ENCODE measurements at regions not wholly inside any gene's neighbourhood (a gene's known extent, or its start where the extent isn't known, plus 50 kb on each side); places are given as distances from the start of the nearest gene placed in this dataset.

DNA sequence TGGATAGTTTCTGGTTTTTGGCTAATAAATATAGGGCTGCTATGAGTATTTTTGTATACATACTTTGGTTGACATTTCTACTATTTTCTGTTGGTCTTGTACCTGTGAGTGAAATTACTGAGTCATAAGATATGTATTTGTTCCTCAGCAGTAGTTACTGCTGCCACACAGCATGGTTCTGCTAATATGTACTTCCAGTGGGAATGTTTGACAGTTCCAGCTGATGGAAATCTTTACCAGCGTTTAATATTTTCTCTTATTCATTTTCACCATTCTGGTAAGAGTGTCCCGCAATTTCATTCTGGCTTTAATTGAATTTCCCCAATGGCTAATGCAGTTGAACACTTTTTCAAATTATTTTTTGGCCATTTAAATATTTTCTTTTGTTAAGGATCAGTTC lies 57.9 kb upstream of the IL1R1 start:
- TF ChIP-seq, protein P1, sequence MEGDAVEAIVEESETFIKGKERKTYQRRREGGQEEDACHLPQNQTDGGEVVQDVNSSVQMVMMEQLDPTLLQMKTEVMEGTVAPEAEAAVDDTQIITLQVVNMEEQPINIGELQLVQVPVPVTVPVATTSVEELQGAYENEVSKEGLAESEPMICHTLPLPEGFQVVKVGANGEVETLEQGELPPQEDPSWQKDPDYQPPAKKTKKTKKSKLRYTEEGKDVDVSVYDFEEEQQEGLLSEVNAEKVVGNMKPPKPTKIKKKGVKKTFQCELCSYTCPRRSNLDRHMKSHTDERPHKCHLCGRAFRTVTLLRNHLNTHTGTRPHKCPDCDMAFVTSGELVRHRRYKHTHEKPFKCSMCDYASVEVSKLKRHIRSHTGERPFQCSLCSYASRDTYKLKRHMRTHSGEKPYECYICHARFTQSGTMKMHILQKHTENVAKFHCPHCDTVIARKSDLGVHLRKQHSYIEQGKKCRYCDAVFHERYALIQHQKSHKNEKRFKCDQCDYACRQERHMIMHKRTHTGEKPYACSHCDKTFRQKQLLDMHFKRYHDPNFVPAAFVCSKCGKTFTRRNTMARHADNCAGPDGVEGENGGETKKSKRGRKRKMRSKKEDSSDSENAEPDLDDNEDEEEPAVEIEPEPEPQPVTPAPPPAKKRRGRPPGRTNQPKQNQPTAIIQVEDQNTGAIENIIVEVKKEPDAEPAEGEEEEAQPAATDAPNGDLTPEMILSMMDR (IDR thresholded peaks at IDR 0.05) = no peak
- TF ChIP-seq TCF7L2 (IDR thresholded peaks at IDR 0.05; ENCODE audit: low read depth, low read length) (no peak), SIN3A (IDR thresholded peaks at IDR 0.05; ENCODE audit: borderline replicate concordance, insufficient read depth, low read depth, low read length) (no peak), POLR2AphosphoS5 (IDR thresholded peaks at IDR 0.05; ENCODE audit: low read depth, low read length) (no peak)
- TF ChIP-seq, protein P2, sequence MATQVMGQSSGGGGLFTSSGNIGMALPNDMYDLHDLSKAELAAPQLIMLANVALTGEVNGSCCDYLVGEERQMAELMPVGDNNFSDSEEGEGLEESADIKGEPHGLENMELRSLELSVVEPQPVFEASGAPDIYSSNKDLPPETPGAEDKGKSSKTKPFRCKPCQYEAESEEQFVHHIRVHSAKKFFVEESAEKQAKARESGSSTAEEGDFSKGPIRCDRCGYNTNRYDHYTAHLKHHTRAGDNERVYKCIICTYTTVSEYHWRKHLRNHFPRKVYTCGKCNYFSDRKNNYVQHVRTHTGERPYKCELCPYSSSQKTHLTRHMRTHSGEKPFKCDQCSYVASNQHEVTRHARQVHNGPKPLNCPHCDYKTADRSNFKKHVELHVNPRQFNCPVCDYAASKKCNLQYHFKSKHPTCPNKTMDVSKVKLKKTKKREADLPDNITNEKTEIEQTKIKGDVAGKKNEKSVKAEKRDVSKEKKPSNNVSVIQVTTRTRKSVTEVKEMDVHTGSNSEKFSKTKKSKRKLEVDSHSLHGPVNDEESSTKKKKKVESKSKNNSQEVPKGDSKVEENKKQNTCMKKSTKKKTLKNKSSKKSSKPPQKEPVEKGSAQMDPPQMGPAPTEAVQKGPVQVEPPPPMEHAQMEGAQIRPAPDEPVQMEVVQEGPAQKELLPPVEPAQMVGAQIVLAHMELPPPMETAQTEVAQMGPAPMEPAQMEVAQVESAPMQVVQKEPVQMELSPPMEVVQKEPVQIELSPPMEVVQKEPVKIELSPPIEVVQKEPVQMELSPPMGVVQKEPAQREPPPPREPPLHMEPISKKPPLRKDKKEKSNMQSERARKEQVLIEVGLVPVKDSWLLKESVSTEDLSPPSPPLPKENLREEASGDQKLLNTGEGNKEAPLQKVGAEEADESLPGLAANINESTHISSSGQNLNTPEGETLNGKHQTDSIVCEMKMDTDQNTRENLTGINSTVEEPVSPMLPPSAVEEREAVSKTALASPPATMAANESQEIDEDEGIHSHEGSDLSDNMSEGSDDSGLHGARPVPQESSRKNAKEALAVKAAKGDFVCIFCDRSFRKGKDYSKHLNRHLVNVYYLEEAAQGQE (IDR thresholded peaks at IDR 0.05; ENCODE audit: insufficient read depth in 1 of 2, low read depth in 2 of 2, low read length in 1 of 2) = no peak
